ENCODE measurements at regions not wholly inside any gene's neighbourhood (a gene's known extent, or its start where the extent isn't known, plus 50 kb on each side); places are given as distances from the start of the nearest gene placed in this dataset.
"Not testable (repeated sequence)": the region's sequence is repeated elsewhere in the genome, so short reads cannot be mapped to it uniquely, and the experiment has no call there.

GRCh38 chr10:53079283-53079682 lies 306.7 kb upstream of the MBL2 start:
- no peaks in the 10 kb centered on the region for H3K36me3 Mint-ChIP-seq (ENCODE audit: low read depth)
- H3K27me3 Mint-ChIP-seq (ENCODE audit: low read depth) = no peaks in the 10 kb centered on the region
- no peak overlapping the region for H3K27ac Mint-ChIP-seq
- no peak overlapping the region for H3K4me3 Mint-ChIP-seq
- H3K9me3 Mint-ChIP-seq = peaks cover 10% of the 10 kb centered on the region
- no peaks in the 10 kb centered on the region for H3K4me1 Mint-ChIP-seq (ENCODE audit: low read depth)

GRCh38 chr10:53076948-53077347 lies 304.4 kb upstream of the MBL2 start:
- H3K36me3 Mint-ChIP-seq (ENCODE audit: low read depth) = no peaks in the 10 kb centered on the region
- no peak overlapping the region for H3K4me3 Mint-ChIP-seq
- H3K9me3 Mint-ChIP-seq = no peaks in the 10 kb centered on the region
- no peaks in the 10 kb centered on the region for H3K27me3 Mint-ChIP-seq (ENCODE audit: low read depth)
- no peak overlapping the region for H3K27ac Mint-ChIP-seq
- H3K4me1 Mint-ChIP-seq (ENCODE audit: low read depth) = no peaks in the 10 kb centered on the region

GRCh38 chr10:53075469-53075868 lies 302.9 kb upstream of the MBL2 start:
- H3K27me3 Mint-ChIP-seq (ENCODE audit: low read depth) = no peaks in the 10 kb centered on the region
- no peaks in the 10 kb centered on the region for H3K36me3 Mint-ChIP-seq (ENCODE audit: low read depth)

GRCh38 chr10:53072144-53072543 lies 299.6 kb upstream of the MBL2 start:
- Mint-ChIP-seq H3K4me3 (no peak overlapping the region), H3K27ac (no peak overlapping the region), H3K9me3 (no peaks in the 10 kb centered on the region), H3K27me3 (ENCODE audit: low read depth) (no peaks in the 10 kb centered on the region), H3K36me3 (ENCODE audit: low read depth) (no peaks in the 10 kb centered on the region), H3K4me1 (ENCODE audit: low read depth) (no peaks in the 10 kb centered on the region)

More at GRCh38 chr10:53075469-53075868, 302.9 kb upstream of the MBL2 start:
- no peak overlapping the region for H3K27ac Mint-ChIP-seq
- H3K4me3 Mint-ChIP-seq = no peak overlapping the region
- no peaks in the 10 kb centered on the region for H3K4me1 Mint-ChIP-seq (ENCODE audit: low read depth)
- H3K9me3 Mint-ChIP-seq = no peaks in the 10 kb centered on the region

- no peaks in the 10 kb centered on the region for H3K9me3 Mint-ChIP-seq
- H3K27me3 Mint-ChIP-seq (ENCODE audit: low read depth) = no peaks in the 10 kb centered on the region
- no peaks in the 10 kb centered on the region for H3K4me1 Mint-ChIP-seq (ENCODE audit: low read depth)
- H3K4me3 Mint-ChIP-seq = no peak overlapping the region
- H3K27ac Mint-ChIP-seq = no peak overlapping the region
- H3K36me3 Mint-ChIP-seq (ENCODE audit: low read depth) = no peaks in the 10 kb centered on the region
Observed at GRCh38 chr10:53071505-53072125, 299.0 kb upstream of the MBL2 start.

GRCh38 chr10:53069013-53069412 lies 296.4 kb upstream of the MBL2 start:
- H3K4me1 Mint-ChIP-seq (ENCODE audit: low read depth) = no peaks in the 10 kb centered on the region
- no peaks in the 10 kb centered on the region for H3K9me3 Mint-ChIP-seq
- no peak overlapping the region for H3K4me3 Mint-ChIP-seq
- H3K27me3 Mint-ChIP-seq (ENCODE audit: low read depth) = no peaks in the 10 kb centered on the region
- H3K27ac Mint-ChIP-seq = no peak overlapping the region
- no peaks in the 10 kb centered on the region for H3K36me3 Mint-ChIP-seq (ENCODE audit: low read depth)

- H3K4me1 Mint-ChIP-seq (ENCODE audit: low read depth) = no peaks in the 10 kb centered on the region
- H3K4me3 Mint-ChIP-seq = no peak overlapping the region
- H3K27me3 Mint-ChIP-seq (ENCODE audit: low read depth) = no peaks in the 10 kb centered on the region
- H3K36me3 Mint-ChIP-seq (ENCODE audit: low read depth) = no peaks in the 10 kb centered on the region
- H3K9me3 Mint-ChIP-seq = peaks cover 9% of the 10 kb centered on the region
- no peak overlapping the region for H3K27ac Mint-ChIP-seq
Observed at GRCh38 chr10:53064614-53065013, 292.0 kb upstream of the MBL2 start.

- no peaks in the 10 kb centered on the region for H3K27me3 Mint-ChIP-seq (ENCODE audit: low read depth)
- H3K4me3 Mint-ChIP-seq = no peak overlapping the region
- H3K4me1 Mint-ChIP-seq (ENCODE audit: low read depth) = no peaks in the 10 kb centered on the region
- no peaks in the 10 kb centered on the region for H3K36me3 Mint-ChIP-seq (ENCODE audit: low read depth)
- no peak overlapping the region for H3K27ac Mint-ChIP-seq
- H3K9me3 Mint-ChIP-seq = peaks cover 9% of the 10 kb centered on the region
Observed at GRCh38 chr10:53063805-53064204, 291.2 kb upstream of the MBL2 start.

GRCh38 chr10:53052521-53053164 lies 280.1 kb upstream of the MBL2 start:
- Mint-ChIP-seq H3K4me3 (no peak overlapping the region), H3K36me3 (ENCODE audit: low read depth) (no peaks in the 10 kb centered on the region), H3K27ac (no peak overlapping the region)

GRCh38 chr10:53045315-53045714 lies 272.7 kb upstream of the MBL2 start:
- Mint-ChIP-seq H3K36me3 (ENCODE audit: low read depth) (no peaks in the 10 kb centered on the region), H3K4me1 (ENCODE audit: low read depth) (no peaks in the 10 kb centered on the region), H3K9me3 (peaks cover 4% of the 10 kb centered on the region), H3K4me3 (no peak overlapping the region), H3K27me3 (ENCODE audit: low read depth) (no peaks in the 10 kb centered on the region), H3K27ac (no peak overlapping the region)

More at GRCh38 chr10:53052521-53053164, 280.1 kb upstream of the MBL2 start:
- Mint-ChIP-seq H3K9me3 (peaks cover 4% of the 10 kb centered on the region), H3K27me3 (ENCODE audit: low read depth) (no peaks in the 10 kb centered on the region), H3K4me1 (ENCODE audit: low read depth) (no peaks in the 10 kb centered on the region)

- H3K36me3 Mint-ChIP-seq (ENCODE audit: low read depth); H3K27ac Mint-ChIP-seq: not testable (repeated sequence)
Observed at GRCh38 chr10:53035823-53036222, 263.2 kb upstream of the MBL2 start.

GRCh38 chr10:53033396-53033795 lies 260.8 kb upstream of the MBL2 start:
- Mint-ChIP-seq H3K27me3 (ENCODE audit: low read depth) (no peaks in the 10 kb centered on the region), H3K27ac (no peak overlapping the region), H3K4me1 (ENCODE audit: low read depth) (no peaks in the 10 kb centered on the region), H3K36me3 (ENCODE audit: low read depth) (no peaks in the 10 kb centered on the region), H3K9me3 (no peaks in the 10 kb centered on the region), H3K4me3 (no peak overlapping the region)

More at GRCh38 chr10:53035823-53036222, 263.2 kb upstream of the MBL2 start:
- not testable (repeated sequence) for H3K27me3 Mint-ChIP-seq (ENCODE audit: low read depth); H3K9me3 Mint-ChIP-seq; H3K4me3 Mint-ChIP-seq; H3K4me1 Mint-ChIP-seq (ENCODE audit: low read depth)

GRCh38 chr10:53029872-53030849 lies 257.6 kb upstream of the MBL2 start:
- not testable (repeated sequence) for H3K27ac Mint-ChIP-seq; H3K36me3 Mint-ChIP-seq (ENCODE audit: low read depth); H3K9me3 Mint-ChIP-seq; H3K27me3 Mint-ChIP-seq (ENCODE audit: low read depth); H3K4me3 Mint-ChIP-seq; H3K4me1 Mint-ChIP-seq (ENCODE audit: low read depth)

GRCh38 chr10:53029449-53029848 lies 256.9 kb upstream of the MBL2 start:
- no peak overlapping the region for H3K27ac Mint-ChIP-seq
- no peak overlapping the region for H3K4me3 Mint-ChIP-seq
- no peaks in the 10 kb centered on the region for H3K36me3 Mint-ChIP-seq (ENCODE audit: low read depth)
- H3K9me3 Mint-ChIP-seq = peaks cover 6% of the 10 kb centered on the region
- no peaks in the 10 kb centered on the region for H3K27me3 Mint-ChIP-seq (ENCODE audit: low read depth)
- H3K4me1 Mint-ChIP-seq (ENCODE audit: low read depth) = no peaks in the 10 kb centered on the region

- H3K27me3 Mint-ChIP-seq (ENCODE audit: low read depth); H3K36me3 Mint-ChIP-seq (ENCODE audit: low read depth); H3K4me1 Mint-ChIP-seq (ENCODE audit: low read depth); H3K9me3 Mint-ChIP-seq; H3K27ac Mint-ChIP-seq; H3K4me3 Mint-ChIP-seq: not testable (repeated sequence)
Observed at GRCh38 chr10:53025765-53026164, 253.2 kb upstream of the MBL2 start.

All from T-helper 1 cell treated with Interleukin-12 subunit alpha and Interleukin-12 subunit beta and Interleukin-4 antibody, amounts not matched to agents 30 μg/mL and 1 μg/mL, for 36 hours (primary cell).